A549 (cell line): ENCODE measurements at regions not wholly inside any gene's neighbourhood (a gene's known extent, or its start where the extent isn't known, plus 50 kb on each side); places are given as distances from the start of the nearest gene placed in this dataset.
A peak's percentile ranks its signal among the peaks of the same experiment; 100 is the strongest.
"Not testable (repeated sequence)": the region's sequence is repeated elsewhere in the genome, so short reads cannot be mapped to it uniquely, and the experiment has no call there.

Experiments
- ATAC-seq, 2 experiments: fragments of 200-7000 bp in 1 of 2; fragments of >200 bp in 1 of 2; cut with Nextera tagmentation in 1 of 2; cut with Tn5 transposase in 1 of 2; 3 replicates each; pipeline versions ENCODE4 v1.8.0 to v1.9.1; 2018 to 2020; ENCODE audit warnings: mild to moderate bottlenecking in 1 of 2, moderate library complexity in 1 of 2
- CTCF ChIA-PET: fragments of 300-600 bp; sonication (Branson Sonifier 250); formaldehyde crosslinking; extraction: SDS; loops from one replicate; lab custom pipeline; 2021; ENCODE audit warnings: antibody characterized with exemption, inconsistent platforms; lab: Yijun Ruan, JAX
- POLR2A ChIA-PET: fragments of 350-600 bp; formaldehyde crosslinking; extraction: SDS; loops from one replicate; lab custom pipeline; 2021; ENCODE audit warnings: antibody characterized with exemption, inconsistent platforms; lab: Yijun Ruan, JAX
- DNase-seq, 2 experiments: peaks; one replicate each; pipeline versions ENCODE4 v3.0.0 to v3.0.0-alpha.2; 2011 to 2016; ENCODE audit warnings: low read depth in 1 of 2, low spot score in 1 of 2
- FAIRE-seq: peaks from 2 replicates; lab custom pipeline; 2011; peaks lifted over from hg19 to GRCh38; lab: Jason Lieb, UNC
- H3K27ac ChIP-seq, 2 experiments: fragments of >200 bp; sonication (Bioruptor Twin); formaldehyde crosslinking; 3 replicates each; pipeline ENCODE4 v1.5.1; 2016 to 2017
- H3K4me1 ChIP-seq: fragments of >200 bp; sonication (Bioruptor Twin); formaldehyde crosslinking; 3 replicates; pipeline ENCODE4 v1.6.1; 2016
- H3K4me2 ChIP-seq: fragments of >200 bp; sonication (Bioruptor Twin); formaldehyde crosslinking; 3 replicates; pipeline ENCODE4 v1.6.1; 2016
- H3K4me3 ChIP-seq: fragments of >200 bp; sonication (Bioruptor Twin); formaldehyde crosslinking; 3 replicates; pipeline ENCODE4 v1.5.1; 2016
- H3K9me3 ChIP-seq: fragments of >200 bp; sonication (Bioruptor Twin); formaldehyde crosslinking; 3 replicates; pipeline ENCODE4 v1.6.1; 2016
- BCL3 ChIP-seq: fragments of >200 bp; sonication (Bioruptor Twin); formaldehyde crosslinking; IDR thresholded peaks from 3 replicates; pipeline ENCODE4 v1.6.1; 2016
- CEBPB ChIP-seq, 2 experiments: fragments of >200 bp in 1 of 2; sonication (Bioruptor Twin) in 1 of 2; formaldehyde crosslinking in 1 of 2; IDR thresholded peaks; 2 replicates each; pipeline ENCODE4 v1.6.1; 2012 to 2016
- FOSB ChIP-seq: fragments of 250-450 bp; sonication (Bioruptor Pico); IDR thresholded peaks from 2 replicates; pipeline ENCODE4 v1.5.0; 2020; ENCODE audit warnings: mild to moderate bottlenecking, moderate library complexity
- FOSL2 ChIP-seq, 2 experiments: fragments of 450-650 bp in 1 of 2; fragments of >200 bp in 1 of 2; sonication (Bioruptor Twin) in 1 of 2; formaldehyde crosslinking; IDR thresholded peaks; 2 replicates each; pipeline versions ENCODE4 v1.5.0 to v1.6.1; 2016 to 2020; ENCODE audit warnings: mild to moderate bottlenecking in 1 of 2, moderate library complexity in 1 of 2
- GATA3 ChIP-seq: IDR thresholded peaks from 2 replicates; pipeline ENCODE4 v1.6.1; 2012; ENCODE audit warnings: borderline replicate concordance
- HOXA7 ChIP-seq: fragments of 250-450 bp; sonication (Bioruptor Pico); IDR thresholded peaks from 2 replicates; pipeline ENCODE4 v1.5.0; 2020; ENCODE audit warnings: mild to moderate bottlenecking, moderate library complexity
- JUN ChIP-seq, 2 experiments: fragments of >200 bp; sonication (Bioruptor Twin); formaldehyde crosslinking; IDR thresholded peaks; 2 replicates in 1 of 2; 3 replicates in 1 of 2; pipeline ENCODE4 v1.6.1; 2016 to 2017
- POLR2A ChIP-seq: IDR thresholded peaks from 2 replicates; pipeline ENCODE4 v1.6.1; 2012; ENCODE audit warnings: mild to moderate bottlenecking, low read length
- RARB ChIP-seq: fragments of 250-450 bp; sonication (Bioruptor Pico); IDR thresholded peaks from 2 replicates; pipeline ENCODE4 v1.8.0; 2021; ENCODE audit warnings: mild to moderate bottlenecking, moderate library complexity
- TFCP2L1 ChIP-seq: fragments of 250-450 bp; sonication (Bioruptor Pico); IDR thresholded peaks from 2 replicates; pipeline ENCODE4 v1.5.0; 2021; ENCODE audit warnings: mild to moderate bottlenecking
- WGBS: methylation state at CpG from one replicate; pipeline ENCODE4 v1.1.6; 2017; ENCODE audit errors: missing lambda C conversion rate; 5-methylcytosine and 5-hydroxymethylcytosine counted together
- TF ChIP-seq, protein P1 (sequence below): IDR thresholded peaks from 2 replicates; pipeline ENCODE4 v1.6.1; 2012
- TF ChIP-seq, protein P2 (sequence below): fragments of 200-600 bp; sonication (generic); IDR thresholded peaks from 2 replicates; pipeline ENCODE4 v1.6.1; 2016; ENCODE audit warnings: antibody characterized with exemption, mild to moderate bottlenecking, moderate library complexity

GRCh38 chr1:144516172-144516571, 54.7 kb upstream of the NBPF15 start:
- DNase-seq, H3K4me2 ChIP-seq, H3K9me3 ChIP-seq, CTCF ChIA-PET, POLR2A ChIA-PET, H3K4me1 ChIP-seq, FAIRE-seq, H3K27ac ChIP-seq, H3K4me3 ChIP-seq, ATAC-seq: not testable (repeated sequence)
- WGBS = 10% methylated on average over 1 of the region's 3 CpGs

- H3K9me3 ChIP-seq, POLR2A ChIA-PET, CTCF ChIA-PET, DNase-seq, ATAC-seq, H3K4me3 ChIP-seq, H3K4me1 ChIP-seq, H3K27ac ChIP-seq, FAIRE-seq, H3K4me2 ChIP-seq: not testable (repeated sequence)
- WGBS = 28% methylated on average over 2 of the region's 2 CpGs
These were observed 55.4 kb upstream of the NBPF15 start for GRCh38 chr1:144516906-144517305.

DNA sequence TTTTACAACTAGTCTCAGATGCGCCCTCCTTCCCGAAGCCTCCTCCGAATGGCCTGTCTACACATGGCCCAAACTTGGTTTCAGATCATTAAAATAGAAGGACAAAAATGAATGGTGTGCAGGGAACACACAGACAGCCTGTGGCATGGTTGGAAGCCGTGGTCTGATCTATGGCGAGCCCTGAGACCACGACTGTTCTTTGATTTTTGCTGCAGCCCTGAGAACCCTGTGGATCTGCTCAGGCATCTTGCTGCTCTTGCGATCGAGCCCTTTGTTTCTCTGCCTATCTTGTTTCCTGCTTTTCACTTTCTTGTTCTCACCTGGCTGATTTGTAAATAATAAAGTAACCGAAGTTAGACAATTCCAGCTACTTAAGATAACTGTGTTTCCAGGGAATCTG, 57.0 kb upstream of the NBPF15 start:
- FAIRE-seq, H3K27ac ChIP-seq, POLR2A ChIA-PET, ATAC-seq, CTCF ChIA-PET, H3K9me3 ChIP-seq, H3K4me2 ChIP-seq, H3K4me3 ChIP-seq, DNase-seq, H3K4me1 ChIP-seq: not testable (repeated sequence)
- WGBS = 52% methylated on average over 5 of the region's 9 CpGs

DNA sequence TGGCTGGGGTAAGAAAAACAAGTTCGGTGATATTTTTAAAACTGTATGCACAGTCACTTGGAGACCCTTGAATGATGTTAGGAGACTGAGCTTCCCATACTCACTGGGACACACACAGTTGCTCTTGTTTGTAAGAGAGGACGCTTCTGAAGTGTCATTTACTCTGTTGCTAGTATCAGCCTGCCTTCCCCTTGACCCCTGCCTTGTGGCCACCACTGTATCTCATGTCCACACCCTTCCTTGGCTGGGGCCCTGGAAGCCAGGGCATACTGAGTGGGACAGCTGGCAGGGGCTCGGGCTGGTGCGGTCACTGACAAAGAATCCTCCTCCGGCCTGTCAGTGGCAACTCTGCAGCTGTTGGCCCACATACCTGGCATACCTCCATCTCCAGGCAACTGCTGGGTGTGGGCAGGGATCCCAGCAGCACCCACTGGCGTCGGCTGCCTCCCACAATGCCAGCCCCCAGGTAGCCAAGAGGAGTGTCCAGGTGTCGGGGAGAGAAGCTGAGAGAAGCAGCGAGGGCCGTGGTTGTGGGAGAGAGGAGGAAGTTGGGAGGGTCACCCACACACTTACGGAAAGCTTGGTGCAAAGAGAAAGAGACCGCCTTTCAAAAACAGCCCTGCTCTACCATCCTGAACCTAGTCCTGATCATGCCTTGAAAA, 58.2 kb upstream of the NBPF15 start:
- H3K4me2 ChIP-seq, DNase-seq, H3K4me3 ChIP-seq, FAIRE-seq, CTCF ChIA-PET, H3K27ac ChIP-seq, H3K4me1 ChIP-seq, ATAC-seq, POLR2A ChIA-PET, H3K9me3 ChIP-seq: not testable (repeated sequence)
- 54% methylated on average over 9 of the region's 12 CpGs for WGBS

DNA sequence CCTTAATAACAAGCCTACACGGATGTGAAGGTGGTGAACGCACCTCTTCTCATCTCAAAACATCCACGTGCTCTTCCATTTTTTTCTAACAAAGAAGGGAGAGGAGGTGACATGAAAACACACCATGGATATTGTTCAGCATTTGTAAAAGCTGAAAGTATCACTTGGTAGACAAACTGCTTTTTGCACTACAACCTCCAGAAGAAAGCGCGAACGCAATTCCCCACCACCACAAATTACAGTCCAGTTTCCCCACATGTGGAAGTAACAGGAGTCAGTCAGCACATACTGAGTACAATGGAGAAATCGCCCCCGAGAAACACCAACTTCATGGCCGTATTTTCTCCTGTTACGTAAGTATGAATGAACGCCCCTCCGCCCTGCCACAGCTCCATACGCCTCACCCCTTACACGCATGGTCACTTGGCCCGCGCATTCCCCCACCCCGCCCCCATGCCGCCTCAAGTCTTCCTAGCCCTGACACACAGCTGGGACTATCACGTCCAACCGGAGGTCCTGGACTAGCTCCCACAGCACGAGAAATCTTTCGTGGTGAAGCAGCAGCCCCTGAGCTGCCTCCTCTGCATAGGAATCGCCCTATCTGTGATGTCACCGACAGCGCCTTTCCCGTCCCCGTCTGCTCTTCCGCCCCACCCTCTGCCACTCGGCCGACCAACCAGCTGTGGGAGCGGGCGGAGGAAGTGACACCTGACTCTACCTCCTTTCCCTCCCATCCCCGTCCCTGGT, 62.4 kb upstream of the NBPF15 start:
- H3K4me2 ChIP-seq = peak overlapping the region; percentile 64
- peak overlapping the region; percentile 95 to 99 for H3K27ac ChIP-seq
- TF ChIP-seq HOXA7 (CRISPR knock-in tag) (peak; percentile 88), GATA3 (peak; percentile 11; the same call in 1 of the 2 replicates), JUN (IDR thresholded peaks at IDR 0.05) (peak; percentile 97 to 99), CEBPB (IDR thresholded peaks at IDR 0.05) (peak; percentile 49 to 78), POLR2A (peak; percentile 91), BCL3 (peak; percentile 98), TFCP2L1 (CRISPR knock-in tag) (peak; percentile 90), FOSB (CRISPR knock-in tag) (peak; percentile 91), FOSL2 (CRISPR knock-in tag; IDR thresholded peaks at IDR 0.05) (peak; percentile 38; the same call in 1 of the 2 replicates), RARB (CRISPR knock-in tag) (peak; percentile 81)
- TF ChIP-seq, protein P1, sequence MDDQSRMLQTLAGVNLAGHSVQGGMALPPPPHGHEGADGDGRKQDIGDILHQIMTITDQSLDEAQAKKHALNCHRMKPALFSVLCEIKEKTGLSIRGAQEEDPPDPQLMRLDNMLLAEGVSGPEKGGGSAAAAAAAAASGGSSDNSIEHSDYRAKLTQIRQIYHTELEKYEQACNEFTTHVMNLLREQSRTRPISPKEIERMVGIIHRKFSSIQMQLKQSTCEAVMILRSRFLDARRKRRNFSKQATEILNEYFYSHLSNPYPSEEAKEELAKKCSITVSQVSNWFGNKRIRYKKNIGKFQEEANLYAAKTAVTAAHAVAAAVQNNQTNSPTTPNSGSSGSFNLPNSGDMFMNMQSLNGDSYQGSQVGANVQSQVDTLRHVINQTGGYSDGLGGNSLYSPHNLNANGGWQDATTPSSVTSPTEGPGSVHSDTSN = peak; percentile 71; the same call in 1 of the 2 replicates
- TF ChIP-seq, protein P2, sequence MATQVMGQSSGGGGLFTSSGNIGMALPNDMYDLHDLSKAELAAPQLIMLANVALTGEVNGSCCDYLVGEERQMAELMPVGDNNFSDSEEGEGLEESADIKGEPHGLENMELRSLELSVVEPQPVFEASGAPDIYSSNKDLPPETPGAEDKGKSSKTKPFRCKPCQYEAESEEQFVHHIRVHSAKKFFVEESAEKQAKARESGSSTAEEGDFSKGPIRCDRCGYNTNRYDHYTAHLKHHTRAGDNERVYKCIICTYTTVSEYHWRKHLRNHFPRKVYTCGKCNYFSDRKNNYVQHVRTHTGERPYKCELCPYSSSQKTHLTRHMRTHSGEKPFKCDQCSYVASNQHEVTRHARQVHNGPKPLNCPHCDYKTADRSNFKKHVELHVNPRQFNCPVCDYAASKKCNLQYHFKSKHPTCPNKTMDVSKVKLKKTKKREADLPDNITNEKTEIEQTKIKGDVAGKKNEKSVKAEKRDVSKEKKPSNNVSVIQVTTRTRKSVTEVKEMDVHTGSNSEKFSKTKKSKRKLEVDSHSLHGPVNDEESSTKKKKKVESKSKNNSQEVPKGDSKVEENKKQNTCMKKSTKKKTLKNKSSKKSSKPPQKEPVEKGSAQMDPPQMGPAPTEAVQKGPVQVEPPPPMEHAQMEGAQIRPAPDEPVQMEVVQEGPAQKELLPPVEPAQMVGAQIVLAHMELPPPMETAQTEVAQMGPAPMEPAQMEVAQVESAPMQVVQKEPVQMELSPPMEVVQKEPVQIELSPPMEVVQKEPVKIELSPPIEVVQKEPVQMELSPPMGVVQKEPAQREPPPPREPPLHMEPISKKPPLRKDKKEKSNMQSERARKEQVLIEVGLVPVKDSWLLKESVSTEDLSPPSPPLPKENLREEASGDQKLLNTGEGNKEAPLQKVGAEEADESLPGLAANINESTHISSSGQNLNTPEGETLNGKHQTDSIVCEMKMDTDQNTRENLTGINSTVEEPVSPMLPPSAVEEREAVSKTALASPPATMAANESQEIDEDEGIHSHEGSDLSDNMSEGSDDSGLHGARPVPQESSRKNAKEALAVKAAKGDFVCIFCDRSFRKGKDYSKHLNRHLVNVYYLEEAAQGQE = peak; percentile 50; the same call in 1 of the 2 replicates
- H3K9me3 ChIP-seq; FAIRE-seq; CTCF ChIA-PET; H3K4me1 ChIP-seq; TF ChIP-seq FOSL2 (IDR thresholded peaks at IDR 0.05): not testable (repeated sequence)
- POLR2A ChIA-PET = interaction anchor here (1.1 to 1.2 kb wide), 3 partner anchors 22 to 112 kb away, joined by 5 to 12 read pairs (median 11); no protein-coding TSS in a partner anchor
- DNase-seq (peak; percentile 18 to 87), ATAC-seq (peak; percentile 98 to 99)
- peak overlapping the region; percentile 46 for H3K4me3 ChIP-seq
- 2% methylated on average over 25 of the region's 33 CpGs for WGBS
